ENCODE measurements at regions not wholly inside any gene's neighbourhood (a gene's known extent, or its start where the extent isn't known, plus 50 kb on each side); places are given as distances from the start of the nearest gene placed in this dataset.

DNA sequence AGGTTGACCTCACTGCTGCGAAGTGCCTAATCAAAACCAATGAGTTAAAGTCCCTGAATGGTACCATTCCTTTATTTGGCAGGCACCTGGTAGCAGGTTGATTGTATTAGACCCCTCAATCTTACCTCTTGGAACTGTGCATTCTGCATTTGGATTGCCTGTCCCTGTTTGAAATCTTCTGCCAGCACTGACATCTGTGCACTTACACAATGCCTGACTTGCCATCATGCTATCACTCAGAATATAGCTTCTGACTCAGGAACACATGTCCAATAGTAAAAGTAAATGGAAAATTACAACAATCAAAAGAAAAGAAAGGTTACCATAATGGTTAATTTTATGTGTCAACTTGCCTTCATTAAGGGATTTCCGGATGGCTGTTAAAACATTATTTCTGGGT is 366.0 kb upstream of the PDGFD start:
- TF ChIP-seq, protein P1, sequence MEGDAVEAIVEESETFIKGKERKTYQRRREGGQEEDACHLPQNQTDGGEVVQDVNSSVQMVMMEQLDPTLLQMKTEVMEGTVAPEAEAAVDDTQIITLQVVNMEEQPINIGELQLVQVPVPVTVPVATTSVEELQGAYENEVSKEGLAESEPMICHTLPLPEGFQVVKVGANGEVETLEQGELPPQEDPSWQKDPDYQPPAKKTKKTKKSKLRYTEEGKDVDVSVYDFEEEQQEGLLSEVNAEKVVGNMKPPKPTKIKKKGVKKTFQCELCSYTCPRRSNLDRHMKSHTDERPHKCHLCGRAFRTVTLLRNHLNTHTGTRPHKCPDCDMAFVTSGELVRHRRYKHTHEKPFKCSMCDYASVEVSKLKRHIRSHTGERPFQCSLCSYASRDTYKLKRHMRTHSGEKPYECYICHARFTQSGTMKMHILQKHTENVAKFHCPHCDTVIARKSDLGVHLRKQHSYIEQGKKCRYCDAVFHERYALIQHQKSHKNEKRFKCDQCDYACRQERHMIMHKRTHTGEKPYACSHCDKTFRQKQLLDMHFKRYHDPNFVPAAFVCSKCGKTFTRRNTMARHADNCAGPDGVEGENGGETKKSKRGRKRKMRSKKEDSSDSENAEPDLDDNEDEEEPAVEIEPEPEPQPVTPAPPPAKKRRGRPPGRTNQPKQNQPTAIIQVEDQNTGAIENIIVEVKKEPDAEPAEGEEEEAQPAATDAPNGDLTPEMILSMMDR (IDR thresholded peaks at IDR 0.05), result no peak
- no peak for TF ChIP-seq EZH2phosphoT487 (IDR thresholded peaks at IDR 0.05)
- TF ChIP-seq EZH2 (IDR thresholded peaks at IDR 0.05), result no peak
